Testis (tissue), 2 donors: ENCODE measurements at regions not wholly inside any gene's neighbourhood (a gene's known extent, or its start where the extent isn't known, plus 50 kb on each side); places are given as distances from the start of the nearest gene placed in this dataset.

ENCODE experiments used
- CTCF ChIP-seq, 3 experiments: fragments of 450-650 bp in 2 of 3; fragments of 200-600 bp in 1 of 3; sonication (generic) in 1 of 3; IDR thresholded peaks; one replicate each; pipeline ENCODE4 v1.5.1; 2016 to 2019; ENCODE audit warnings: antibody characterized with exemption in 3 of 3, mild to moderate bottlenecking in 2 of 3, moderate library complexity in 1 of 3
- POLR2A ChIP-seq: fragments of 450-650 bp; IDR thresholded peaks from one replicate; pipeline ENCODE4 v1.6.1; 2017; ENCODE audit warnings: antibody characterized with exemption, mild to moderate bottlenecking, moderate library complexity

- no peak for TF ChIP-seq POLR2A
- no peak for TF ChIP-seq CTCF (IDR thresholded peaks at IDR 0.05)
Measured at GRCh38 chr18:22552254-22552653, 134.5 kb upstream of the CTAGE1 start.
